NCI-H526 treated with DMSO at 0.1 percent for 48 hours (cell line): ENCODE measurements at regions not wholly inside any gene's neighbourhood (a gene's known extent, or its start where the extent isn't known, plus 50 kb on each side); places are given as distances from the start of the nearest gene placed in this dataset.

ENCODE experiments used
- DNase-seq: peaks from one replicate; lab custom pipeline; 2025; lab: John Stamatoyannopoulos, UW

DNA sequence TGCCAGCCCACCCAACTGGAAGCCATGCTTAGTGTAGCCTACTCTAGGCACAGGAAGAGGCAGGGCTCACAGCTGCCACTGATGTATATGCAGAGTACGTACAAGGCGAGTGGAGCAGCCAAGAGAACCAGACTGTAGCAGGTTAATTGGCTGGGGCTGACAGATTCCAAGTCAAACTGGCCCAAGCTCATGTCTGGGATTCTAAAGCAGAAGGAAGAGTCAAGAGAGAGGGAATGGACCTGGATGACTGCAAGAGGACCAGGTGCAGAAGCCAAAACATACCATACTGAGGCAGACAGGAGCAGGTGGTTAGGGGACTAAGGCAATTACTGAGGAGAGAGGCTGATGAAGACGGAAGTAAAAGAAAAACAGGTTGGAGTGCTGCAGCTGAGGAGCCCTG, 51.3 kb upstream of the LRRN2 start:
- DNase-seq = no peak

- no peak for DNase-seq
These were observed 53.0 kb upstream of the LRRN2 start for GRCh38 chr1:204738506-204738905.

GRCh38 chr1:204740354-204740753, 54.8 kb upstream of the LRRN2 start:
- DNase-seq = no peak

- DNase-seq = no peak
These were observed 55.9 kb upstream of the LRRN2 start for GRCh38 chr1:204741440-204741839.

DNA sequence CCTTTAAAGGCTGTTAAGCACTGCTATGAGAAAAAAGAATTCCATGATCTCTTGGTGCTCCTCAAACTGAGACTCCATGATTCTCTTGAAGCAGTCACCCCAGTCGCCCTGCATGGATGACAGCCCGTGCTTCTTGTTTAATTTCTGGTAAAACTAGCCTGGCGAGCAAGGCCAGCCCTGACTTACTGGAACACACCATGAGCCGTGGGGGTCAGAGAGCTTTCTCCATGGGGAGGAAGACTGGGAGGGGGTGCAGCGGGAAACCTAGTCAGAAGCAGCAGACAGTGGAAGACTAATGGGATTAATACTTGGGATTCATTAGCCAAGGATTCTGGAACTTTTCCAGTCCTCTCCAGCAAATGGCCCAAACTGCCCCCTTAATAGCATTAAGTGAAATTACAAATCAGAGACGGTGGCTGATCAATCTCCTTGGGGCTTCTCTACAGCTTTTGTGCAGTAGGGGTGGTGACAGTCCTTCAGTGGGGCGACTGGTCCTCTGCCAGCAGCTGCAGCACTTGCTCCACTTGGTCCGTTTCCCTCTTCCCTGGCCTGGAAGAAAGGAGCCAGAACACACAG, 57.2 kb upstream of the LRRN2 start:
- no peak for DNase-seq

DNA sequence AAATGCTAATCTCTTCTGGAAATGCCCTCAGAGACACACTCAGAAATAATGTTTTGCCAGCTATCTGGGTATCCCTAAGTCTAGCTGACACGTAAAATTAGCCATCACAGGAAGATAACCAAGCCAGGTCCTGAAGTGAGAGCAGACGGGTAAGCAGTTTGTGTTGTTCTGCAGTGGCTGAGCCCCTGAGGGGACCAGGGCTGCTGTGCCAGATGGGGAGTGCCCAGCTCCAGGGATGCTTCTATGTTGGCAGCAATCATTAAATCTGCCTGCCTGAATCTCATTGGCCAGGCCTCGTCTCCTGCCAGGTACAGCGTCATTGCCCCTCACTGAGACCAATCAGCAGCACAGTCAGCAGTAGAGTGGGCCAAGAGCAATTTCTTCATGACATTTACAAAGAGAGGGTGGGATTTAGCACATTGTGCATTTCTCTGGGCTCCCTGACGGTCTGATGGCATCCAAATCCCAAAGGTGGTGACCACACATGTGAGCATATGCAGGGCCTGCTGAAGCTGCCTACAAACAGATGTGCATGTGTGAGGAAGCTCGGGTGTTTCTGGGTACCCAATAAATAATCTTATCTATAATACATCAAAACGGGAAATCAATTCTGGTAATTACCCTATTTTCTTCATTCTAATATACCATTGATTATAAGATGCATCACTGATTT, 58.7 kb upstream of the LRRN2 start:
- no peak for DNase-seq

GRCh38 chr1:204746838-204747442, 61.4 kb upstream of the LRRN2 start:
- DNase-seq = peak; percentile 33

DNA sequence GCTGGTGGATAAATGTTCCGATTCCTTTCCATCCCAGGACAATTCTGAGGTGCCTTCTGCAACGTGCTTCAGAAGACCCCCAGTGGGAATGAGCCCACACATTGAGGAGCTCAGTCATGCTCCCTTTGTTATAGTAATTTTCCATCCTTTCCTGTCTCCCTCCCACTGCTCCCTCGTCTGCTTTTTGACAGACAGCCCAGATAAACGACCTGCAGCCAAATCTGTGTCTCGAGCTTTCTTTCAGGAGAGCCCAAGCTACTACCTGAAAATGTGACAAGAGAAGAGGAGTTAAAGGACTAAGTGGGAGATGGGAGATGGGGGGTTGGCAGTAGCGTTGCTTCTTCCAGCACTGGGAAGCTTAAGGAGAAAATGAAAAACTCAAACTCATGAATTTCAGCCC, 65.9 kb upstream of the LRRN2 start:
- no peak for DNase-seq

DNA sequence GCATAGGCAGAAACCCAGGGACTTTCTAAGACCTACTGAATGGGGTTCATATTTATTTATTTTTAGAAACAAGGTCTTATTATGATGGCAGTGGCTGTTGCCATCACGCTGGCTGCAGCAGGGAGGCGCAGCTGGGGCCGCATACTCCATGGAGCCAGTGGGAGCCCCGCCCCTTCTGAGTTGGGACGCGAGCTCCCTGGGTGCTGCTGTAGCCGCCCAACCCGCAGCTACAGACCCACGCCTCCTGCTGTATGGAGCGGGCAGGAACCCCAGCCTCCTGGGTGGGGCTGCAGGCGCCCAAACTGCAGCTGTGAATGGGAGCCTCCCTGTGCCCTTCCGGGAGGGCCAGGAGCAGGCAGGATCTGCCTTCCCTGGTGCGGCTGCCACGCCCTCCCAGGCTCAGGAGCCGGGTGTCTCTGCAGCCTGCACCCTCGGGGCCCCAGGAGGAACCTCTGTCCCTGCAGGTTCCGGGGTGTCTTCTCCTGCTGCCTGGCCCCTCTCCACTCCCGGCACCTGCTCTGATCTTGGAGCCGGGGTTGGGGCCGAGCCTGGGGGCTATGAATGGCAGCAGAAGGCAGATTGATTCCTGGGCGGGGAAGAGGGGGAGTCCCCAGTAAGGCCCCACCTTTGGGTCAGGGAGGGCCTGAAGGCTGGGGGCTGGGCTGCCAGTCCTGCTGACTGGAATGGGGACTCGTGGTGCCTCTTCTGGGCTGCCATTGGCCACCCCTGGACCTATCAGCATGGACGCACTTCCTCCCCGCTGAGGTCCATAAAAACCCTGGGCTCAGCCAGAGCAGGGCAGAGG, 66.5 kb upstream of the LRRN2 start:
- DNase-seq = no peak

GRCh38 chr1:204752688-204753040, 67.1 kb upstream of the LRRN2 start:
- DNase-seq = no peak

DNA sequence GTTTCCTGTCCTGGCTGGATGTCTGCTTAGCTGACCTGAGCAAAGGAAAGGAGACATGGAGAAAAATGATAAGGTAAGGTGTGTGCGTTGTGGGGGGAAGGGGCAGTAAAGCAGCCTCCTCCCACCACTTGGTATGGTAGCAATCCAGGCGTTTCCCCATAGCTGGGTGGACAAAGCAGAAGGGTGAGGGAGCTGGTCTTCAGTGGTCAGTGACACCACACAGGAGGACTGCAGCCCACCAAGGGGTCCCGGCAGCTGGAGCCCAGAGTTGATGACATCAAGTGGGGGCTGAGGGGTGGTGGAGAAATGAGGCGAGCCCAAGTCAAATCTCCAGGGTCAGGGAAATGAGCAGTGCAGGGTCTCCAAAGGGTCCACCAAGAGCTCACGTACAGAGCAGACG, 69.3 kb upstream of the LRRN2 start:
- no peak for DNase-seq

- DNase-seq = no peak
These were observed 70.8 kb upstream of the LRRN2 start for GRCh38 chr1:204756349-204756748.

DNA sequence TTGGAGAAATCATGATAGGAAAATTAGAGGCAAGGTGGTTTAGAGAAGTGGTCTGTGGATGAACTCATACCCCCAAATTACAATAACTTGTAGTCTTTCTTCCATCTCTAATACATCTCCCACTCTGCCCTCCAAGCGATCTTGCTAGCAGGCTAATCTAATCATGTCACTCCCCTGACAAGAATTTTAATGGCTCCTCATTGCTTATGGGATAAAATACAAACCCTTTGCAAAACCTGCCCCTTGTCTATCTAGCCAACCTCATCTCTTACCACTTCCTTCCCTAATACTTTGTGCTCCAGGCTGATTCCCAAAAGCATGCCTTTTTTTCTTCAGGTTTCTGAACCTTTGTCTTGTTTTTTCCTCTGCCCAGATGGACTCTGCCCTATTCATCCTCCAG, 71.3 kb upstream of the LRRN2 start:
- DNase-seq = no peak

DNA sequence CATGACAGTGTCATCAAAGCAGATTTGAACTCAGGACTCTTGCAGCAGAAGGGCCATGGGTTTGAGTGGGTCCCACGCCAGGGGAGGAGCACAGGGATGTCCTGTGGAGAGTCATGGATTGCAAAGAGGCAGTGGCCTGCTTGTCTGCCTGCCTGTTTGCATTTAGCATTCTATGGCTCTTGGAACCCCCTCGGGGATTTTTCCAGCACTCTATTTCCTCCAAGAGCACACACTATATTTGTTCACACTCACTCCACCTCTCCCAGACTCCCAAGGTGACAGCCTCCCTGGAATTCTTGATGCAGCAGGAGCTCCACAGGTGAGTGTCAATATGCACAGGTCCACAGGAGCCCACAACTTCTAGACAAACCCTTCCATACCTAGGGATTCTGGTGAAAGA, 73.1 kb upstream of the LRRN2 start:
- no peak for DNase-seq

DNA sequence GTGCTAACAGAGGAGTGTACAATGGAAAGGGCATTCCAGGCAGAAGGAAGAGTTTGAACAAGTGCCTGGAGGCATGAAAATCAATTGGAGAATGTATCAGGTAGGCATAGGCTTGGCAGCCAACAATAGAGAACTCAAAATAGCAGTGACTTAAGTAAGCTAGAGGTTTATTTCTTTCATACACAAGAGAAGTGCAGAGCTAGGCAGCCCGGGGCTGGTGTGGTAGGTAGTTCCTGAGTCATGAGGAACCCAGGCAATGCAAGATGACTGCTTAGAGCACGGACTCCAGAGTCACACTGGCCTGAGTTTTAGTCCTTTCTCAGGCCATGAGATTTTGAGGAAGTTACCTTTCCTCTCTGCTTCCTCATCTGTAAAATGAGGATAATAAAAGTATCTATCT, 74.8 kb upstream of the LRRN2 start:
- DNase-seq = no peak

DNA sequence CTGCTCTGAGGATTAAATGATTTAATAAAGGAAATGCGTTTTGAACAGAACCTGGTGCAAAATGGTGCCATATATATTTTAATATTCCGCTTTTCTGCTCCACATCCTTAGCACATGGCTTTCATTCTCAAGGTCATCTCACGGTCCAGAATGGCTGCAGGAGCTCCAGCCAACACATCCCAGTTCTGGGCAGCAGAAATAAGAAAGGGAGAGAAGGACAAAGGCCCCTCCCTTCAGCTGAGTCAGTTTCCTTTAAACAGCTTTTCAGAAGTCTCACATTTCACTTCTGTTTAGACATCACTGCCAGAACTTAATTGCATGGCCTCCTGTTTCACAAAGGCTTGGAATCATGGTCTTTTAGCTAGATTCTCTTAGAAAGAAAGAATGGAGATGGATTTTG, 75.2 kb upstream of the LRRN2 start:
- DNase-seq = no peak

DNA sequence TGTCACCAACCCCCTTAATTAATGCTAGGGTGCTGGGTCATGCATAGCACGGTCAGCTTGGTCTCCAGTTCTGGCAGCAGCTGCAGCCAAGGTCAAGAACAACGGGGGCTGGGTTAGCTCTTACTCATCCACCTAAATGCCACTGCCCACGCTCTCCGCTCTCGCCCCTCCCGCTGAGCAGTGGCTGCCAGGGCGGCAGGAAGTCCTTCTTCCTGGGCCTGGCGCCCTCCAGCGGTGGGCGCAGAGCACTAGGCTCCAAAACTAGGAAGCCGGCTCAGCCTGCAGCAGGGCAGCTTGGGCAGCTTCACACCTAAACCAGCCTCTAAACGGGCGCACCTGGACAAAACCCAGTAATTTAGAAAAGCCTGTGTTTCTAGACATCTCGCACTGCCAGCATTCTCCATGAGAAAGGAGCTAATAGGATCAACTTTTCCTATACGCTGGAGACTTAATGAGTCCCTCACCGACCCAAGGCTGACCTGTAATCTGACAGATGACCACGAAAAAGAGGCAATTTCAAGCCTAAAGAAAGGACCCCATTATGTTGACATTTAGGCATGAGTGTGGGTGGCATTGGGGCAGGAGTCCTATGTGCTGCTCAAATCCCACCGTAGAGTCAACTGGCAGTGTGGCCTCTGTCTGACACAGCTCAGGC, 78.4 kb upstream of the LRRN2 start:
- DNase-seq = peak; percentile 20

GRCh38 chr1:204769997-204770396, 84.5 kb upstream of the LRRN2 start:
- no peak for DNase-seq

DNA sequence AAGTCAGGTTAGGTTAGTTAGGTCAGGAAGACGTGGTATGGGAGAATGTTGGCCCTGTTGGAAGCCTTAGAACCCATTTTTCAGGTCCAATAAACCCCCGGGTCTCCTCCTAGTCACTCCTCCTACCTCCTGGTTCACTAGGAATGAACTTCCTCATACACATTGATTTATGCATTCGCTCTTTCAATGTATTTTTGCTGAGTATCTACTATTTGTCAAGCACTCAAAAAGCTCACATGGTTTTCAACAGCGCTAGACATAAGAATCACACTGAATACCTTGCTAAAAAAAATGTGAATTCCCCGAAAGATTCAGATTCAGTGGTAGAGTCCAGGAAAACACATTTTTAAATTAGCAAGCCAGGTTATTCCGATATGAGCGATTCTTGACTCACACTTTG, 85.8 kb upstream of the LRRN2 start:
- no peak for DNase-seq

DNA sequence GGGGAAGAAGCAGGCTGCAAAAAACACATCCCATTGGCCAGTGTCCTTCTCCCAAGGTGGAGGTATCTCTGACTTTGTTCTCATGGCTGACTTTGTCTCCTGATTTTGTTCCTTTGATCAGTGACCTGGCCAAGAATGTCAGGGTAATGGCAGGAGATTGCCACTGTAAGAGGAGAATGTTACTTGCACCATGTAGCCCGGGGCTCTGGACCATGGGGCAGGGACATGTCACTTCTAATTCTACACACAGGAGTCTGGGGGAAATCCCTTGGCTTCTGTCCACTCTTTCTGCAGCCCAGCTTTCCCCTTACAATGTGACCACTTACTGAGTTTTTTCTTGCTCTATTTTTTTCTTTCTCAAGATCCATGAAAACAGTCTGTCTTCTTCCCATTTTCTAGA, 87.7 kb upstream of the LRRN2 start:
- no peak for DNase-seq

GRCh38 chr1:204775546-204775945, 90.0 kb upstream of the LRRN2 start:
- no peak for DNase-seq

DNA sequence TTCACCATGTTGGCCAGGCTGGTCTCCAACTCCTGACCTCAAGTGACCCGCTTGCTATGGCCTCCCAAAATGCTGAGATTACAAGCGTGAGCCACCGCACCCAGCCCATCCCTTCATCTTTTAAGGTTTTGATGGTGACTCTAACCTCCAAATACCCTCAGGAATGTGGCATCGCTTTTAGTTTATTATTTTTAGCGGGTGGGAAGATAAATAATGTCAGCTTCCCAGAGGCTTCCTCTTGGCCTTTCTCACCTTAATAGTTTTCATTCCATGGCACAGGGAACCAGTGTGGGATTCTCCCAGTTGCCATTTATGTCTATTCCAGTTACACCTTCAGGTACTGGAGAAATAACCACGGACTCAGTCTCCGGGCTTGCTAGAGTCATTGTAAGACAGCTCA, 92.1 kb upstream of the LRRN2 start:
- no peak for DNase-seq

- no peak for DNase-seq
These were observed 90.0 kb upstream of the NFASC start for GRCh38 chr1:204780630-204781029.
